ENCODE measurements at regions not wholly inside any gene's neighbourhood (a gene's known extent, or its start where the extent isn't known, plus 50 kb on each side); places are given as distances from the start of the nearest gene placed in this dataset.

DNA sequence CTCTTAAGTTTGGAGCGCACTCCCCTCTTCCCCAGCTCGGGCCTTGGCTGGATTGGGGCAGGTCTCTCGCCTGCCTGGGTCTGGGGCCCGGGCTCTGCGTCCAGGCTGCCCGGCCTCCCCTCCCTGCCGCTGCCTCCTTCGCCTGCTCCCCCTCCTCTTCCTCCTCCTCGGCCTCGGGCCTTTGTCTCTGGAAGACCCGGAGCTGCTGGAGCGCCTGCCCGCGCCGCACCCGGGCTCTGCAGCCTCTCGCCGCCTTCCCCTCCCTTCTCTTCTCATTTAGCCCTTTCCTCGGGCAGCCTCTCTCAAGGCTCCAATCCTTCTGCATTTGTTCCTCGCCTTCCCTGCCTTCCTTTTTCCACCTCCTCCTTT lies 218.5 kb downstream of the C9orf50 start:
- BruUV-seq (replicated peaks): no TSS peak
- no peak for ATAC-seq
- TF ChIP-seq EZH2phosphoT487 (IDR thresholded peaks at IDR 0.05; ENCODE audit: borderline replicate concordance) (no peak), CEBPB (IDR thresholded peaks at IDR 0.05; ENCODE audit: low read depth) (no peak), POLR2A (IDR thresholded peaks at IDR 0.05; ENCODE audit: borderline replicate concordance, extremely low read depth, insufficient read depth, insufficient read length) (no peak), ELF1 (IDR thresholded peaks at IDR 0.05; ENCODE audit: borderline replicate concordance, low read depth) (no peak)
- Histone ChIP-seq H3K79me2 (ENCODE audit: insufficient read depth, low read length) (peaks cover 8% of the 10 kb centered on the region; the same call in 1 of the 2 replicates), H3K4me2 (ENCODE audit: low read length) (peak overlapping the region; percentile 28; the same call in 1 of the 2 replicates), H3K4me3 (replicated peaks in 1 of 2; ENCODE audit: low read depth in 1 of 2, low read length in 2 of 2) (no peak overlapping the region), H4K20me1 (ENCODE audit: insufficient read depth) (no peaks in the 10 kb centered on the region), H3K9me2 (ENCODE audit: insufficient read depth) (no peaks in the 10 kb centered on the region), H3K9me3 (ENCODE audit: control insufficient read depth in 1 of 2, insufficient read depth in 1 of 2, low read depth in 1 of 2, low read length in 2 of 2) (no peaks in the 10 kb centered on the region), H3K36me3 (ENCODE audit: control insufficient read depth in 1 of 2, insufficient read depth in 2 of 2, low read length in 2 of 2) (no peaks in the 10 kb centered on the region), H3K4me1 (ENCODE audit: control insufficient read depth in 1 of 2, insufficient read depth in 2 of 2, low read length in 2 of 2) (peaks cover 25 to 57% of the 10 kb centered on the region in 2 experiments), H3K27me3 (ENCODE audit: insufficient read depth, low read length) (no peaks in the 10 kb centered on the region), H2AFZ (ENCODE audit: low read depth, low read length, poor library complexity, severe bottlenecking) (no peak overlapping the region), H3K9ac (ENCODE audit: low read length) (no peak overlapping the region), H3K27ac (ENCODE audit: low read depth, low read length) (peak overlapping the region; percentile 29; the same call in 1 of the 2 replicates)
- ChIA-PET POLR2A (interaction anchor here (0.6 kb wide), 1 partner anchor 66 kb away, joined by 3 read pairs; no protein-coding TSS in a partner anchor), CTCF (no interaction called here), RAD21 (ENCODE audit: low non-redundant PET in 1 of 2, low total read pairs in 2 of 2, uncharacterized antibody in 2 of 2, unreplicated experiment in 2 of 2) (interaction anchor here in 1 of 2 experiments (0.5 to 0.6 kb wide), 2 partner anchors 195 to 212 kb away, joined by 3 read pairs; no protein-coding TSS in a partner anchor)
- DNase-seq (ENCODE audit: low read depth, low spot score): no peak
- intact Hi-C loops (cut with micrococcal nuclease): no loop called here

DNA sequence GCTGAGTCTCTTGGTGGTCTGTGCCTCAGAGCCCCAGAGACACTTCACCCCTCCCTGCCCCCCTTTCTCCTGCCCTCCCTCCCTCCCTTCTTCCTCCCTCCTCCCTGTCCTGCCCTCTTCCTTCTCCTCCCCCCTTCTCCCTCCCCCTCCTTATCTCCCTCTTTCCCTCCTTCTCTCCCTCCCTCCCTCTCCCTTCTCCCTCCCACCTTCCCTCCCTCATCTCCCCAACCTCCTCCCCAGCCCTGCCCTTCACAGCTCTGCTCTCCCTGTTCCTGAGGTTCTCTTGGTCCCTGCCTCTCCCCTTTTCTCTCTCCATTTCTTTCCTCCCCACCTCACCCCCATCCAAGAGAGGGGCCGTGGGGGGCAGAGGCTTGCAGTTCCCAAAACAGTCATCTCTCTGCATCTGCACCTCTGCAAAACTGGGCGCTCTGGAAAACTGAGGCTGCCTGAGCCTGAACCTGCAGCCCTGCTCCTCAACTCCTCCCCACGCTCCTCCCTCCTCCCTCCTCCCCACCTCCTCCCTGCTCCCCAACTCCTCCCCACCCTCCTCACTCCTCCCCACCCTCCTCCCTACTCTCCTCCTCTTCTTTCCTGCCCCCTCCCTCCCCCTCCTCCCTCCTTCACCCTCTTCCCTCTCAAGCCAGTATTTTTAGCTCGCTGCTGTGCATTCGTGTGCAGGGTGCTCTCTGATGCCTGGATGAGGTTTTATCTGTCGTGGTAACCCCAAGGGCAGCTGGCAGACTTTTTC lies 219.1 kb downstream of the C9orf50 start:
- ChIA-PET RAD21 (ENCODE audit: low non-redundant PET in 1 of 2, low total read pairs in 2 of 2, uncharacterized antibody in 2 of 2, unreplicated experiment in 2 of 2) (interaction anchor here in 1 of 2 experiments (0.5 to 0.6 kb wide), 2 partner anchors 196 to 212 kb away, joined by 3 read pairs; no protein-coding TSS in a partner anchor), POLR2A (interaction anchor here (0.6 kb wide), 1 partner anchor 66 kb away, joined by 3 read pairs; no protein-coding TSS in a partner anchor), CTCF (no interaction called here)
- peak overlapping the region; percentile 28; the same call in 1 of the 2 replicates for H3K4me2 ChIP-seq (ENCODE audit: low read length)
- H3K9ac ChIP-seq (ENCODE audit: low read length): no peak overlapping the region
- no peaks in the 10 kb centered on the region for H3K36me3 ChIP-seq (ENCODE audit: control insufficient read depth in 1 of 2, insufficient read depth in 2 of 2, low read length in 2 of 2)
- no peak for DNase-seq (ENCODE audit: low read depth, low spot score)
- H3K4me1 ChIP-seq (ENCODE audit: control insufficient read depth in 1 of 2, insufficient read depth in 2 of 2, low read length in 2 of 2): peaks cover 20 to 51% of the 10 kb centered on the region in 2 experiments
- H3K79me2 ChIP-seq (ENCODE audit: insufficient read depth, low read length): peaks cover 4% of the 10 kb centered on the region; the same call in 1 of the 2 replicates
- H4K20me1 ChIP-seq (ENCODE audit: insufficient read depth): no peaks in the 10 kb centered on the region
- no peaks in the 10 kb centered on the region for H3K9me2 ChIP-seq (ENCODE audit: insufficient read depth)
- H2AFZ ChIP-seq (ENCODE audit: low read depth, low read length, poor library complexity, severe bottlenecking): no peak overlapping the region
- H3K4me3 ChIP-seq (replicated peaks in 1 of 2; ENCODE audit: low read depth in 1 of 2, low read length in 2 of 2): no peak overlapping the region
- peaks cover under 1% of the 10 kb centered on the region; the same call in 1 of the 2 replicates for H3K27me3 ChIP-seq (ENCODE audit: insufficient read depth, low read length)
- no peak for ATAC-seq
- H3K27ac ChIP-seq (ENCODE audit: low read depth, low read length): peak overlapping the region; percentile 29; the same call in 1 of the 2 replicates
- no TSS peak for BruUV-seq (replicated peaks)
- intact Hi-C loops (cut with micrococcal nuclease): no loop called here
- TF ChIP-seq EZH2 (IDR thresholded peaks at IDR 0.05) (no peak), ELF1 (IDR thresholded peaks at IDR 0.05; ENCODE audit: borderline replicate concordance, low read depth) (no peak), ATF3 (IDR thresholded peaks at IDR 0.05) (no peak), CTCF (IDR thresholded peaks at IDR 0.05 in 2 of 3, conservative IDR thresholded peaks at IDR 0.05 in 1 of 3; ENCODE audit: borderline replicate concordance in 1 of 3, insufficient read depth in 1 of 3, low read depth in 2 of 3, low read length in 2 of 3) (no peak), EGR1 (IDR thresholded peaks at IDR 0.05; ENCODE audit: low read depth) (no peak), CEBPB (IDR thresholded peaks at IDR 0.05; ENCODE audit: low read depth) (no peak), POLR2A (IDR thresholded peaks at IDR 0.05; ENCODE audit: borderline replicate concordance, extremely low read depth, insufficient read depth, insufficient read length) (no peak), SIN3A (IDR thresholded peaks at IDR 0.05; ENCODE audit: low read depth) (no peak)
- no peaks in the 10 kb centered on the region for H3K9me3 ChIP-seq (ENCODE audit: control insufficient read depth in 1 of 2, insufficient read depth in 1 of 2, low read depth in 1 of 2, low read length in 2 of 2)
